SK-N-SH (cell line): ENCODE measurements at regions not wholly inside any gene's neighbourhood (a gene's known extent, or its start where the extent isn't known, plus 50 kb on each side); places are given as distances from the start of the nearest gene placed in this dataset.

Experiments used
- CTCF ChIA-PET: fragments of 300-600, 350-600 bp; formaldehyde crosslinking; extraction: SDS; loops from one replicate; lab custom pipeline; 2021; lab: Yijun Ruan, JAX
- POLR2A ChIA-PET: fragments of 350-600 bp; sonication (Branson Sonifier 250); formaldehyde crosslinking; extraction: SDS; loops from one replicate; lab custom pipeline; 2020; ENCODE audit warnings: antibody characterized with exemption, inconsistent platforms; lab: Yijun Ruan, JAX
- DNase-seq: peaks from one replicate; pipeline ENCODE4 v3.0.0; 2012
- H2AFZ ChIP-seq: fragments of 200-600 bp; sonication (generic); 2 replicates; pipeline ENCODE4 v1.8.1; 2016; ENCODE audit warnings: antibody characterized with exemption, mild to moderate bottlenecking, low read depth
- H3F3A ChIP-seq: fragments of 200-600 bp; sonication (generic); replicated peaks from 2 replicates; pipeline ENCODE3; 2016; ENCODE audit warnings: antibody characterized with exemption, mild to moderate bottlenecking; ENCODE audit not compliant: insufficient read depth
- H3K27ac ChIP-seq, 2 experiments: fragments of 200-500 bp in 1 of 2; fragments of 200-600 bp in 1 of 2; sonication (Bioruptor generic) in 1 of 2; sonication (generic), shearing (Covaris generic) in 1 of 2; 2 replicates each; pipeline versions ENCODE4 v1.5.1 to v1.6.1; 2014 to 2016; ENCODE audit warnings: low read depth in 2 of 2, inconsistent platforms in 1 of 2, low read length in 1 of 2, mild to moderate bottlenecking in 1 of 2, mixed read lengths in 1 of 2
- H3K27me3 ChIP-seq: fragments of 200-600 bp; sonication (generic), shearing (Covaris generic); 2 replicates; pipeline ENCODE4 v1.6.1; 2016; ENCODE audit warnings: mixed run types; ENCODE audit not compliant: insufficient read depth
- H3K36me3 ChIP-seq, 2 experiments: fragments of 200-500 bp in 1 of 2; fragments of 200-600 bp in 1 of 2; sonication (Bioruptor generic) in 1 of 2; sonication (generic) in 1 of 2; replicated peaks in 1 of 2; 2 replicates each; pipeline versions ENCODE3 to v1.5.1; 2014 to 2016; ENCODE audit warnings: low read length in 1 of 2, mild to moderate bottlenecking in 1 of 2; ENCODE audit not compliant: insufficient read depth in 2 of 2, control insufficient read depth in 1 of 2
- H3K4me1 ChIP-seq, 2 experiments: fragments of 200-500 bp in 1 of 2; fragments of 200-600 bp in 1 of 2; sonication (Bioruptor generic) in 1 of 2; sonication (generic), shearing (Covaris generic) in 1 of 2; 2 replicates each; pipeline versions ENCODE4 v1.5.1 to v1.6.1; 2014 to 2016; ENCODE audit warnings: low read depth in 1 of 2, low read length in 1 of 2, mixed run types in 1 of 2; ENCODE audit not compliant: insufficient read depth in 2 of 2, control insufficient read depth in 1 of 2
- H3K4me2 ChIP-seq: fragments of 200-600 bp; sonication (generic), shearing (Covaris generic); 2 replicates; pipeline ENCODE4 v1.6.1; 2017; ENCODE audit warnings: mixed run types
- H3K4me3 ChIP-seq, 2 experiments: fragments of 200-500 bp in 1 of 2; fragments of 200-600 bp in 1 of 2; sonication (Bioruptor generic) in 1 of 2; sonication (generic), shearing (Covaris generic) in 1 of 2; 2 replicates each; pipeline versions ENCODE4 v1.5.1 to v1.8.1; 2014 to 2016; ENCODE audit warnings: low read depth in 2 of 2, inconsistent platforms in 1 of 2, low read length in 1 of 2, mild to moderate bottlenecking in 1 of 2, mixed read lengths in 1 of 2, moderate library complexity in 1 of 2
- H3K79me2 ChIP-seq: fragments of 200-600 bp; sonication (generic); 2 replicates; pipeline ENCODE4 v1.8.1; 2017; ENCODE audit warnings: mild to moderate bottlenecking; ENCODE audit not compliant: insufficient read depth
- H3K9ac ChIP-seq: fragments of 200-600 bp; sonication (generic); 2 replicates; pipeline ENCODE4 v1.6.1; 2017; ENCODE audit warnings: mixed run types
- H3K9me2 ChIP-seq: fragments of 200-600 bp; sonication (generic); 2 replicates; pipeline ENCODE4 v1.6.1; 2017; ENCODE audit warnings: mixed run types
- H3K9me3 ChIP-seq: fragments of 200-600 bp; sonication (generic); 2 replicates; pipeline ENCODE4 v1.6.1; 2017; ENCODE audit warnings: mixed run types, mild to moderate bottlenecking, moderate library complexity
- H4K20me1 ChIP-seq: fragments of 200-600 bp; sonication (generic); 2 replicates; pipeline ENCODE4 v1.6.1; 2017; ENCODE audit warnings: mild to moderate bottlenecking, mixed run types; ENCODE audit not compliant: insufficient read depth
- CHD2 ChIP-seq: fragments of 150-350 bp; IDR thresholded peaks from 2 replicates; pipeline ENCODE4 v1.6.1; 2018; ENCODE audit warnings: low read length; ENCODE audit not compliant: partially characterized antibody
- ELF1 ChIP-seq: IDR thresholded peaks from 2 replicates; pipeline ENCODE4 v1.4.0; 2012
- EP300 ChIP-seq, 2 experiments: IDR thresholded peaks; 2 replicates each; pipeline versions ENCODE4 v1.4.0 to v1.6.1; 2012; ENCODE audit warnings: borderline replicate concordance in 1 of 2, low read depth in 1 of 2, low read length in 1 of 2
- FOSL2 ChIP-seq: IDR thresholded peaks from 2 replicates; pipeline ENCODE4 v1.4.0; 2012; ENCODE audit warnings: low read depth, mild to moderate bottlenecking, moderate library complexity, borderline replicate concordance
- FOXM1 ChIP-seq: IDR thresholded peaks from 2 replicates; pipeline ENCODE4 v1.4.0; 2012; ENCODE audit warnings: low read depth, mild to moderate bottlenecking
- GATA2 ChIP-seq: sonication (generic); formaldehyde crosslinking; IDR thresholded peaks from 2 replicates; pipeline ENCODE4 v1.5.0; 2020; ENCODE audit warnings: mild to moderate bottlenecking, missing genetic modification reagents
- JUND ChIP-seq: IDR thresholded peaks from 2 replicates; pipeline ENCODE4 v1.4.0; 2012
- MEF2A ChIP-seq: IDR thresholded peaks from 2 replicates; pipeline ENCODE4 v1.4.0; 2012; ENCODE audit warnings: low read depth, borderline replicate concordance
- MXI1 ChIP-seq: IDR thresholded peaks from 2 replicates; pipeline ENCODE4 v1.6.1; 2012; ENCODE audit warnings: mild to moderate bottlenecking, low read depth, low read length, improper control_type of control experiment
- NRF1 ChIP-seq: IDR thresholded peaks from 2 replicates; pipeline ENCODE4 v1.6.1; 2012; ENCODE audit warnings: low read depth, mild to moderate bottlenecking, low read length
- RAD21 ChIP-seq: IDR thresholded peaks from 2 replicates; pipeline ENCODE4 v1.6.1; 2012; ENCODE audit warnings: mild to moderate bottlenecking, low read length
- RCOR1 ChIP-seq: fragments of 150-350 bp; IDR thresholded peaks from 2 replicates; pipeline ENCODE4 v1.6.1; 2017; ENCODE audit warnings: antibody characterized with exemption, low read length
- REST ChIP-seq: IDR thresholded peaks from 2 replicates; pipeline ENCODE4 v1.6.1; 2012; ENCODE audit warnings: mild to moderate bottlenecking, low read depth, low read length, moderate library complexity
- RFX5 ChIP-seq: IDR thresholded peaks from 2 replicates; pipeline ENCODE4 v1.6.1; 2012; ENCODE audit warnings: mild to moderate bottlenecking, improper control_type of control experiment, low read length
- RXRA ChIP-seq: IDR thresholded peaks from 2 replicates; pipeline ENCODE4 v1.4.0; 2012; ENCODE audit warnings: low read depth, mild to moderate bottlenecking, borderline replicate concordance
- SMC3 ChIP-seq: IDR thresholded peaks from 2 replicates; pipeline ENCODE4 v1.6.1; 2012; ENCODE audit warnings: low read depth, low read length, improper control_type of control experiment
- TEAD4 ChIP-seq: IDR thresholded peaks from 2 replicates; pipeline ENCODE4 v1.4.0; 2012; ENCODE audit warnings: mild to moderate bottlenecking, borderline replicate concordance; ENCODE audit not compliant: insufficient read depth
- YY1 ChIP-seq: IDR thresholded peaks from 2 replicates; pipeline ENCODE4 v1.4.0; 2012; ENCODE audit warnings: low read depth, mild to moderate bottlenecking
- WGBS: methylation state at CpG from one replicate; pipeline ENCODE4 v1.1.6; 2017; ENCODE audit warnings: low lambda C conversion rate; 5-methylcytosine and 5-hydroxymethylcytosine counted together
- TF ChIP-seq, protein P1 (sequence below): IDR thresholded peaks from 2 replicates; pipeline ENCODE4; 2012
- TF ChIP-seq, protein P2 (sequence below): fragments of 150-350 bp; IDR thresholded peaks from 2 replicates; pipeline ENCODE4 v1.6.1; 2016; ENCODE audit warnings: mild to moderate bottlenecking, low read depth, low read length

- TF ChIP-seq CHD2 (no peak), YY1 (no peak), FOXM1 (no peak), TEAD4 (no peak), EP300 (IDR thresholded peaks at IDR 0.05; ENCODE audit: borderline replicate concordance in 1 of 2, low read depth in 1 of 2, low read length in 1 of 2) (no peak)
- TF ChIP-seq, protein P1, sequence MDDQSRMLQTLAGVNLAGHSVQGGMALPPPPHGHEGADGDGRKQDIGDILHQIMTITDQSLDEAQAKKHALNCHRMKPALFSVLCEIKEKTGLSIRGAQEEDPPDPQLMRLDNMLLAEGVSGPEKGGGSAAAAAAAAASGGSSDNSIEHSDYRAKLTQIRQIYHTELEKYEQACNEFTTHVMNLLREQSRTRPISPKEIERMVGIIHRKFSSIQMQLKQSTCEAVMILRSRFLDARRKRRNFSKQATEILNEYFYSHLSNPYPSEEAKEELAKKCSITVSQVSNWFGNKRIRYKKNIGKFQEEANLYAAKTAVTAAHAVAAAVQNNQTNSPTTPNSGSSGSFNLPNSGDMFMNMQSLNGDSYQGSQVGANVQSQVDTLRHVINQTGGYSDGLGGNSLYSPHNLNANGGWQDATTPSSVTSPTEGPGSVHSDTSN, result no peak
Observed at GRCh38 chr4:101464596-101464995, 117.3 kb upstream of the PPP3CA start (continued).

DNA sequence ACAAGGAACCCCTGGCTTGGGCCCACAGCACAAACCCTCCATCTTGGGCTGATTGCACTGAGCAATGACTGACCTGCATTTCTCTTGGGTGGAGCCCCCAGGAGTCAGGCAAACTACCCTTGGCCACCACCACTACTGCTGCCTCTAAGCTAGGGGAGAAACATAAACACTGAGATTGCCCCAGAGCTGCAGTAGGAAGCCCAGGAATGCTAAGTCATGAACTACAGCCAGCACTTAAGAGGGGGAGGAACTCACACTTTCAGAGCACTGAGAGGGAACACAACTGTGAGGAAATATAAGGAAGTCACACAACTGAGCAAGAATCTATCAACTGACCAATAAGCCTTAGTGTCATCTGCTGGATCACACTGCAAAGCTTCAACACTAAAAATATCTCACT is 111.6 kb upstream of the PPP3CA start:
- no peaks in the 10 kb centered on the region for H3K79me2 ChIP-seq
- no peak overlapping the region for H3K4me3 ChIP-seq
- no peak overlapping the region for H3K4me2 ChIP-seq
- no peak overlapping the region for H3K9ac ChIP-seq
- DNase-seq, result no peak
- no peaks in the 10 kb centered on the region for H3K27me3 ChIP-seq
- no peaks in the 10 kb centered on the region for H4K20me1 ChIP-seq
- no peaks in the 10 kb centered on the region for H3F3A ChIP-seq
- TF ChIP-seq NRF1 (no peak), ELF1 (no peak), RCOR1 (no peak), EP300 (IDR thresholded peaks at IDR 0.05; ENCODE audit: borderline replicate concordance in 1 of 2, low read depth in 1 of 2, low read length in 1 of 2) (no peak), JUND (no peak), MEF2A (no peak), SMC3 (no peak), MXI1 (no peak), GATA2 (CRISPR knock-in tag) (no peak), RFX5 (no peak), RXRA (no peak), FOSL2 (no peak), RAD21 (no peak)
- TF ChIP-seq, protein P1, result no peak
- ChIA-PET POLR2A (no interaction called here), CTCF (interaction anchor here (1.5 kb wide), 1 partner anchor 10 kb away, joined by 4 read pairs; no protein-coding TSS in a partner anchor)
- H3K9me2 ChIP-seq, result no peaks in the 10 kb centered on the region
- no peak overlapping the region for H2AFZ ChIP-seq
- H3K9me3 ChIP-seq, result 0 out of 2 replicates have a peak, but pooled peaks cover 4% of the 10 kb centered on the region
- peaks cover 0 to 3% of the 10 kb centered on the region in 2 experiments; a peak in 1 of 4 replicates for H3K4me1 ChIP-seq
- no peak overlapping the region for H3K27ac ChIP-seq
- no peaks in the 10 kb centered on the region for H3K36me3 ChIP-seq

DNA sequence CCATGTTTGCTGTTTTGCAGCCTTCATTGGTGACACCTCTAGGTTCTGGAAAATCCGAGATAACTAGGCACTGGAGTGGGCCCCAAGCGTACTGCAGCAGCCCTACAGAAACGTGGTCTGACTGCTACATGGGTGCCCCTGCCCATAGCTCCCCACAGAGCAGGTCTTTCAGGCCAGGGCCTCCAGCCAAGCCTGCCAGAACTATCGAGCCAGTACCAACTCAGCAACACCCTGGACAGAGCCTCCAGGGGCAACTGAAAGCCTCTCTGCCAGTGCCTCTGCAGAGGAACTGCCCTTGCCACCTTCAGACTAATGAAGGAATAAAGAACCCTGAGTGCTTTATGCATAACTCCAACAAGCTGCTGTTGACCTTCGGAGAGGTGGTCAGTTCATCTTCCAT is 111.1 kb upstream of the PPP3CA start:
- no peaks in the 10 kb centered on the region for H4K20me1 ChIP-seq
- no peaks in the 10 kb centered on the region for H3K27me3 ChIP-seq
- CTCF ChIA-PET, result interaction anchor here (1.5 kb wide), 1 partner anchor 9 kb away, joined by 4 read pairs; no protein-coding TSS in a partner anchor
- peaks cover 0 to 3% of the 10 kb centered on the region in 2 experiments; a peak in 1 of 4 replicates for H3K4me1 ChIP-seq
- 0 out of 2 replicates have a peak, but pooled peaks cover 4% of the 10 kb centered on the region for H3K9me3 ChIP-seq
- no peak overlapping the region for H3K4me3 ChIP-seq
- no peaks in the 10 kb centered on the region for H3F3A ChIP-seq
- no peak overlapping the region for H3K4me2 ChIP-seq
- POLR2A ChIA-PET, result no interaction called here
- H3K27ac ChIP-seq, result no peak overlapping the region
- H3K9me2 ChIP-seq, result no peaks in the 10 kb centered on the region
- no peaks in the 10 kb centered on the region for H3K79me2 ChIP-seq
- no peaks in the 10 kb centered on the region for H3K36me3 ChIP-seq
- 30% methylated on average over 2 of the region's 5 CpGs for WGBS
- DNase-seq, result no peak
- H2AFZ ChIP-seq, result no peak overlapping the region
- no peak overlapping the region for H3K9ac ChIP-seq
- TF ChIP-seq, protein P2, sequence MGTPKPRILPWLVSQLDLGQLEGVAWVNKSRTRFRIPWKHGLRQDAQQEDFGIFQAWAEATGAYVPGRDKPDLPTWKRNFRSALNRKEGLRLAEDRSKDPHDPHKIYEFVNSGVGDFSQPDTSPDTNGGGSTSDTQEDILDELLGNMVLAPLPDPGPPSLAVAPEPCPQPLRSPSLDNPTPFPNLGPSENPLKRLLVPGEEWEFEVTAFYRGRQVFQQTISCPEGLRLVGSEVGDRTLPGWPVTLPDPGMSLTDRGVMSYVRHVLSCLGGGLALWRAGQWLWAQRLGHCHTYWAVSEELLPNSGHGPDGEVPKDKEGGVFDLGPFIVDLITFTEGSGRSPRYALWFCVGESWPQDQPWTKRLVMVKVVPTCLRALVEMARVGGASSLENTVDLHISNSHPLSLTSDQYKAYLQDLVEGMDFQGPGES, result no peak
- TF ChIP-seq REST (no peak), RCOR1 (no peak), EP300 (IDR thresholded peaks at IDR 0.05; ENCODE audit: borderline replicate concordance in 1 of 2, low read depth in 1 of 2, low read length in 1 of 2) (no peak), RFX5 (no peak), CHD2 (no peak)
- TF ChIP-seq, protein P1, result no peak
